GM12891 (cell line): ENCODE measurements at regions not wholly inside any gene's neighbourhood (a gene's known extent, or its start where the extent isn't known, plus 50 kb on each side); places are given as distances from the start of the nearest gene placed in this dataset.

Source experiments
- POLR2A ChIP-seq: IDR thresholded peaks from 2 replicates; pipeline ENCODE4 v1.6.1; 2011; ENCODE audit warnings: low read depth, low read length, control low read depth
- POLR2AphosphoS5 ChIP-seq: IDR thresholded peaks from 2 replicates; pipeline ENCODE4 v1.6.1; 2011; ENCODE audit warnings: low read depth, low read length, control low read depth
- SPI1 ChIP-seq: IDR thresholded peaks from 2 replicates; pipeline ENCODE4 v1.6.1; 2011; ENCODE audit warnings: low read depth, low read length, control low read depth
- TAF1 ChIP-seq: IDR thresholded peaks from 2 replicates; pipeline ENCODE4 v1.6.1; 2011; ENCODE audit warnings: low read depth, low read length, control low read depth

- TF ChIP-seq POLR2A (no peak), POLR2AphosphoS5 (no peak), TAF1 (no peak), SPI1 (no peak)
These were observed 284.7 kb upstream of the PWP1 start for GRCh38 chr12:107400686-107401447.
